Mesenchymal stem cell (in vitro differentiated cells and primary cell): ENCODE measurements at regions not wholly inside any gene's neighbourhood (a gene's known extent, or its start where the extent isn't known, plus 50 kb on each side); places are given as distances from the start of the nearest gene placed in this dataset.
A peak's percentile ranks its signal among the peaks of the same experiment; 100 is the strongest.

Source experiments
- DNase-seq: peaks from one replicate; pipeline ENCODE4 v3.0.0-alpha.2; 2013
- H2AFZ ChIP-seq: one replicate; pipeline ENCODE4 v1.6.1; 2013; ENCODE audit warnings: low read depth, mild to moderate bottlenecking, control low read depth, inconsistent platforms, low read length, moderate library complexity
- H2AK5ac ChIP-seq: 2 replicates; pipeline ENCODE4 v1.6.1; 2013; ENCODE audit warnings: low read length, moderate library complexity, mild to moderate bottlenecking, inconsistent platforms; ENCODE audit not compliant: severe bottlenecking
- H2BK120ac ChIP-seq: one replicate; pipeline ENCODE4 v1.6.1; 2013; ENCODE audit warnings: low read depth, mild to moderate bottlenecking, inconsistent platforms, low read length, moderate library complexity
- H2BK12ac ChIP-seq, 2 experiments: one replicate each; pipeline ENCODE4 v1.6.1; 2013; ENCODE audit warnings: inconsistent platforms in 2 of 2, low read length in 2 of 2, mild to moderate bottlenecking in 2 of 2, moderate library complexity in 2 of 2, control low read depth in 1 of 2
- H2BK15ac ChIP-seq: one replicate; pipeline ENCODE4 v1.6.1; 2013; ENCODE audit warnings: mild to moderate bottlenecking, low read depth, inconsistent platforms; ENCODE audit not compliant: poor library complexity, severe bottlenecking
- H2BK5ac ChIP-seq: 2 replicates; pipeline ENCODE4 v1.6.1; 2013; ENCODE audit warnings: low read depth, mild to moderate bottlenecking, low read length, control low read depth, inconsistent platforms; ENCODE audit not compliant: poor library complexity, severe bottlenecking
- H3K14ac ChIP-seq, 2 experiments: one replicate each; pipeline ENCODE4 v1.6.1; 2013; ENCODE audit warnings: inconsistent platforms in 2 of 2, low read length in 2 of 2, control low read depth in 1 of 2, mild to moderate bottlenecking in 1 of 2, moderate library complexity in 1 of 2
- H3K18ac ChIP-seq, 2 experiments: one replicate each; pipeline ENCODE4 v1.6.1; 2013; ENCODE audit warnings: inconsistent platforms in 2 of 2, low read length in 2 of 2, control low read depth in 1 of 2, low read depth in 1 of 2, mild to moderate bottlenecking in 1 of 2
- H3K23ac ChIP-seq, 2 experiments: one replicate each; pipeline ENCODE4 v1.6.1; 2013; ENCODE audit warnings: inconsistent platforms in 2 of 2, low read length in 2 of 2, mild to moderate bottlenecking in 2 of 2, moderate library complexity in 2 of 2, control low read depth in 1 of 2
- H3K27ac ChIP-seq: 2 replicates; pipeline ENCODE4 v1.5.1; 2013; ENCODE audit warnings: mild to moderate bottlenecking, moderate library complexity, low read length, control low read depth, inconsistent platforms; ENCODE audit not compliant: poor library complexity, severe bottlenecking
- H3K27me3 ChIP-seq, 2 experiments: 2 replicates each; pipeline versions ENCODE4 v1.6.1 to v1.7.0; 2013; ENCODE audit warnings: low read length in 2 of 2, mild to moderate bottlenecking in 2 of 2, moderate library complexity in 2 of 2, control low read depth in 1 of 2, inconsistent platforms in 1 of 2; ENCODE audit not compliant: control insufficient read depth in 1 of 2, insufficient read depth in 1 of 2
- H3K36me3 ChIP-seq, 2 experiments: 2 replicates each; pipeline versions ENCODE4 v1.6.1 to v1.7.0; 2013; ENCODE audit warnings: low read length in 2 of 2, control low read depth in 1 of 2, inconsistent platforms in 1 of 2, low read depth in 1 of 2, mild to moderate bottlenecking in 1 of 2; ENCODE audit not compliant: insufficient read depth in 2 of 2, control insufficient read depth in 1 of 2
- H3K4ac ChIP-seq, 2 experiments: one replicate each; pipeline ENCODE4 v1.6.1; 2013; ENCODE audit warnings: inconsistent platforms in 2 of 2, low read length in 2 of 2, mild to moderate bottlenecking in 2 of 2, moderate library complexity in 2 of 2, control low read depth in 1 of 2, low read depth in 1 of 2
- H3K4me1 ChIP-seq: 2 replicates; pipeline ENCODE4 v1.6.1; 2013; ENCODE audit warnings: low read depth, low read length, control low read depth; ENCODE audit not compliant: control insufficient read depth, insufficient read depth
- H3K4me2 ChIP-seq: 2 replicates; pipeline ENCODE4 v1.6.1; 2013; ENCODE audit warnings: low read length, mild to moderate bottlenecking, inconsistent platforms; ENCODE audit not compliant: poor library complexity, severe bottlenecking
- H3K4me3 ChIP-seq, 2 experiments: 2 replicates each; pipeline versions ENCODE4 v1.5.1 to v1.7.0; 2013; ENCODE audit warnings: low read length in 2 of 2, mild to moderate bottlenecking in 2 of 2, control low read depth in 1 of 2, low read depth in 1 of 2; ENCODE audit not compliant: insufficient read depth in 1 of 2
- H3K79me1 ChIP-seq: replicated peaks from 2 replicates; pipeline ENCODE4 v1.6.1; 2013; ENCODE audit warnings: mild to moderate bottlenecking, control low read depth, low read length, inconsistent platforms; ENCODE audit not compliant: poor library complexity, severe bottlenecking
- H3K9ac ChIP-seq: 2 replicates; pipeline ENCODE4 v1.7.0; 2013; ENCODE audit warnings: mild to moderate bottlenecking, low read length, moderate library complexity
- H3K9me3 ChIP-seq: 2 replicates; pipeline ENCODE4 v1.7.0; 2013; ENCODE audit warnings: mild to moderate bottlenecking, low read length; ENCODE audit not compliant: control insufficient read depth
- H4K8ac ChIP-seq: one replicate; pipeline ENCODE4 v1.6.1; 2013; ENCODE audit warnings: inconsistent platforms, mild to moderate bottlenecking, low read length, moderate library complexity
- H4K91ac ChIP-seq: one replicate; pipeline ENCODE4 v1.6.1; 2013; ENCODE audit warnings: mild to moderate bottlenecking, low read length, inconsistent platforms
- WGBS: methylation state at CpG from one replicate; pipeline ENCODE4 v1.1.7; 2013; ENCODE audit warnings: mixed read lengths; 5-methylcytosine and 5-hydroxymethylcytosine counted together

DNA sequence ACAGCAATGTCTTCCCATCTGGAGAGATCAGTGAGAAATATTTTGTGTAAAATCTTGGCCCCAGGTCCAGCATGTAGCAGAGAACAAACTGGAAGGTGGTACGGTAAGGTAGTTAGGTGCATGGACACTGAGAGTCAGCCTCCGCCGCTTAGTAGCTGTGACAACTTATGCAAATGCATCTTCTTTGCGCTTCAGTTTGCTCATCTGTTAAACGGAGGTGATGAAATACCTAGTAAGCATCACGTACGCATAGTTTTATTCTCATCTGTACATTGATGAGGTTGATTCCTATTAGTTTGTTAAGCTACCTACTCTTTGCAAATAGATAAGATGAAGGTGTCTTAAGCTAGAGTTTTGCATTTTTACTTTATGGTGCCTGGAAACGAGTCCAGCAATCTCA, 80.0 kb upstream of the MSX1 start:
- DNase-seq: no peak
- 97% methylated on average over 8 of the region's 8 CpGs for WGBS
- no peaks in the 10 kb centered on the region for H3K9me3 ChIP-seq
- H3K4me3 ChIP-seq: no peak overlapping the region
- no peak overlapping the region for H2AK5ac ChIP-seq
- H3K18ac ChIP-seq: no peak overlapping the region
- H3K27ac ChIP-seq: no peak overlapping the region
- H3K27me3 ChIP-seq: peaks cover 0 to 27% of the 10 kb centered on the region in 2 experiments
- no peak overlapping the region for H3K4ac ChIP-seq
- H4K8ac ChIP-seq: no peak overlapping the region
- H3K9ac ChIP-seq: no peak overlapping the region
- H3K4me1 ChIP-seq: no peaks in the 10 kb centered on the region
- no peak overlapping the region for H2BK5ac ChIP-seq
- no peak overlapping the region for H4K91ac ChIP-seq
- no peak overlapping the region for H2BK12ac ChIP-seq
- no peaks in the 10 kb centered on the region for H3K36me3 ChIP-seq
- no peak overlapping the region for H2BK120ac ChIP-seq
- H3K79me1 ChIP-seq: no peaks in the 10 kb centered on the region
- no peak overlapping the region for H3K4me2 ChIP-seq
- no peak overlapping the region for H2BK15ac ChIP-seq
- H2AFZ ChIP-seq: no peak overlapping the region
- no peak overlapping the region for H3K14ac ChIP-seq
- no peak overlapping the region for H3K23ac ChIP-seq

DNA sequence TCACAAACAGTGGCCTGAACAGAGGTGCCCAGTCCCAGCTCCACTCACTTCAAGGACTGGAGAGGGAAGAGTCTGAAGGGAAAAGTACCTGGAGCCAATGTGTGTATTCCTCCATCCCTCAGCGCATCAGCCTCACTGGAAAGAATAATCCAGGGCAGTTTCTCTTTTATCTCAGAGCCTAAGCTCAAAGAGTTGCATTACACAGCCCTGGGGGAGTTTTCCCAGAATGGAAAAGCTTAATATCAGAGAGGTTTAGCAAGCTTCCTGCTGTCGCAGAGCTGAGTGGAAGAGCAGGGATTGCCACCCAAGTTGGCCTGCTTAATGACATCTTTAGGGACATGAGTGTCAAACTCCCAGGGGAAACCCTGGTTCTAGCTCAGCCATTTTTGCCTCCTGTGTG, 80.4 kb upstream of the MSX1 start:
- Histone ChIP-seq H2AK5ac (no peak overlapping the region), H3K23ac (no peak overlapping the region), H3K4ac (no peak overlapping the region), H2BK12ac (no peak overlapping the region), H3K14ac (no peak overlapping the region), H2BK120ac (no peak overlapping the region), H2BK5ac (no peak overlapping the region), H3K4me3 (no peak overlapping the region), H3K9ac (no peak overlapping the region), H3K4me1 (no peaks in the 10 kb centered on the region), H4K8ac (no peak overlapping the region), H2BK15ac (no peak overlapping the region), H4K91ac (no peak overlapping the region), H3K4me2 (no peak overlapping the region), H3K79me1 (no peaks in the 10 kb centered on the region), H3K27me3 (peaks cover 0 to 27% of the 10 kb centered on the region in 2 experiments), H3K36me3 (no peaks in the 10 kb centered on the region), H3K18ac (no peak overlapping the region), H3K9me3 (no peaks in the 10 kb centered on the region), H2AFZ (no peak overlapping the region), H3K27ac (no peak overlapping the region)
- WGBS: 93% methylated on average over 1 of the region's 2 CpGs
- no peak for DNase-seq

DNA sequence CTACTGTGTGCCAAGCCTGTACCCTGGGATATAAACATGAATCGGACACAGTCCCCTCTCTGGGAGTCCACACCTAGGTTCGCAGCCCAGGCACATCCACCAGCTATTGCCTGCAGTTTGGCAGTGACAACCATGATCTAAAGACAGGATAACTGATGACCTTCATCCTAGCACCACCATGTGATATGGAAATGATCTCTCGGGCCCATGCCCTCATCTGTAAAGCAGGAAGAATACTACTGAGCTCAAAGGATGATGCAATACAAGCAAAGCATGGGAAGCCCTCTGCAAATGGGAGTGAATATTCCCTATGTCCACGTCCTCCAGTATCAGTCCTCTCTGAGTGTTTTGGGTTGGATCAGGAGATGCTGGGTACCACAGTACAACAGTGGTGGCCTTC, 80.9 kb upstream of the MSX1 start:
- WGBS: 92% methylated on average over 4 of the region's 4 CpGs
- Histone ChIP-seq H4K8ac (no peak overlapping the region), H3K27me3 (peaks cover 0 to 27% of the 10 kb centered on the region in 2 experiments), H3K4me2 (no peak overlapping the region), H3K4me1 (no peaks in the 10 kb centered on the region), H2BK120ac (no peak overlapping the region), H3K18ac (no peak overlapping the region), H3K4ac (no peak overlapping the region), H2BK15ac (no peak overlapping the region), H3K36me3 (no peaks in the 10 kb centered on the region), H2BK5ac (no peak overlapping the region), H2BK12ac (no peak overlapping the region), H3K27ac (no peak overlapping the region), H4K91ac (no peak overlapping the region), H3K14ac (peak overlapping the region in 1 of 2 experiments; percentile 19), H3K79me1 (no peaks in the 10 kb centered on the region), H3K23ac (no peak overlapping the region), H2AFZ (no peak overlapping the region), H3K9ac (no peak overlapping the region), H2AK5ac (no peak overlapping the region), H3K4me3 (no peak overlapping the region), H3K9me3 (no peaks in the 10 kb centered on the region)
- DNase-seq: no peak

DNA sequence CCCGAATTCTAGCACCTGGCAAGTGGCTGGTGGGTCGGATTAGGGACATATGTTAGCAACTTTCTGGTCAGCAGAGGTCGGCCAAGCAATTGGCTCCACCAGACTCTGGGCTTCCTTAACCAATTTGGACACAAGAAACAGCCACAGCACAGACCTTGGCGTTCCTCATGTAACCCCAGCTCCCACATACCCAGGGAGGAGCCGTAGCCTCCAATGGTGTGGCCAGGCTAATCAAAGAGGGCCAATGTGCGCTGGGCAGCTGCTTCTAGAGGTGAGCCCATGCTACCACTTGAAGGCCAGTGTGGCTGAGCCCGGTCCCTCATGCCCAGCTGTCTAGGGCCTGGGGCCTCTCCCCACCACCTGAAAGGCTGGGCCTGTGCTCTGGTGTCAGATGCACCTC, 82.5 kb upstream of the MSX1 start:
- Histone ChIP-seq H3K79me1 (no peaks in the 10 kb centered on the region), H3K9ac (no peak overlapping the region), H3K27me3 (peaks cover 0 to 27% of the 10 kb centered on the region in 2 experiments), H3K4me1 (no peaks in the 10 kb centered on the region), H3K4me3 (no peak overlapping the region), H2BK120ac (no peak overlapping the region), H2AFZ (no peak overlapping the region), H3K4me2 (no peak overlapping the region), H3K18ac (no peak overlapping the region), H2BK5ac (no peak overlapping the region), H4K8ac (no peak overlapping the region), H2BK15ac (no peak overlapping the region), H3K9me3 (no peaks in the 10 kb centered on the region), H3K4ac (no peak overlapping the region), H3K23ac (no peak overlapping the region), H2AK5ac (no peak overlapping the region), H2BK12ac (no peak overlapping the region), H3K14ac (no peak overlapping the region), H3K36me3 (no peaks in the 10 kb centered on the region), H4K91ac (no peak overlapping the region), H3K27ac (no peak overlapping the region)
- no peak for DNase-seq
- 91% methylated on average over 7 of the region's 7 CpGs for WGBS
